HG02642 (cell line): ENCODE measurements at regions not wholly inside any gene's neighbourhood (a gene's known extent, or its start where the extent isn't known, plus 50 kb on each side); places are given as distances from the start of the nearest gene placed in this dataset.

Experiments
- ATAC-seq: cut with Tn5 transposase; IDR thresholded peaks from one replicate; pipeline ENCODE4 v1.9.1; 2021; ENCODE audit warnings: mild to moderate bottlenecking; ENCODE audit not compliant: unreplicated experiment, poor library complexity

DNA sequence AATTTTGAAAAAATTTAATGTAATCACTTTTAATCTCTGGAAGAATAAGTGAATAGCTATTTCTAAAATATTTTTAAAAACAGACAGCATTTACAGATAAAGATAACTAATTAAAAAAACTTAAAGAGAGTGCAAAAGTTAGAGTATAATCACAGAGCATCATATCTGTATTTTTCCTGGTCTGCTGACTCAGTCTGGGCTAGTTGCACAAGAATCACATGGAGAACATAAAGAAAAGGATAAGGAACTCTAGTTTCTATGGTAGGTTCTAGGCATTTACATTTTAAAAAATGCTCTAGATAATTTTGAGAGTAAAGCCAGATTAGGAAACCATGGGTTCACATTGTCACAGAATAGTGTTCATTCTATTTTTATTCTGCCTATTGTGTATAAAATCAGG is 347.4 kb downstream of the PSAT1 start:
- ATAC-seq = no peak

DNA sequence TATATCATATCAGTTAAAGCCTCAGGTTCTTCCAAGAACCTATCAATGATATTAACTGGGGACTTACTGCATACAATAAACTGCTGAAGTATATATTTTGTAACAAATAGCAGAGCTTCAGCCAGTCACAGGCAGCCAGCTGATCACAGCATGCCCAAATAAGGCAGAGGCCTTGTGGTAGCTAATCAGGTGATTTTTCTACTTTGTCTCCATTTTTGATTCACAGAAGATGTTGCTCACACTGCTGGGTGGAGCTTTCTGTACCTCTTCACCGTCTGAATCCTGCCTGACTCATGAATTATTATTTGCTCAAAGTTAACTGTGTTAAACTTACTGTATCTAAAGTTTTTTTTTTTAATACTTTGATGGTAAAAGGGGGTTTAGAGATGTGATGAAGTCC is 357.4 kb downstream of the PSAT1 start:
- ATAC-seq = no peak

DNA sequence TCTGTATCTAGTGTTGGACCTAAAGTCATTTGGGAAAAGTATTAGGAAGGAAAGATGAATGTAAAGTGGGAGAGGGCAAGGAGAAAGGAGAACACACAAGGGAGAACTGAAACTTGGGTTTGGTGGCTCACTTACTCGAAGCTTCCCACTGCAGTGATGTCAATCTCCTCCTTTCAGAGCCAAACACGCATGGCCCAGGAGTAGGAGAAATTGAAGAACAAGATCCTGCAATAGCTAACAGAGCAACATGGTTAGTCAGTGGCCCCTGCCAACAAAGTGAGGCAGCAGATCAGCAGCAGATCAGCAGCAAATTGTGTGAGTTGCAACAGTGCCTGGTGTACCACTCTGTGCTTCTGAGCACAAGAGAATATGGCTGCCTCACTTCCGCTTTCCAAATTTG is 366.4 kb downstream of the PSAT1 start:
- no peak for ATAC-seq

DNA sequence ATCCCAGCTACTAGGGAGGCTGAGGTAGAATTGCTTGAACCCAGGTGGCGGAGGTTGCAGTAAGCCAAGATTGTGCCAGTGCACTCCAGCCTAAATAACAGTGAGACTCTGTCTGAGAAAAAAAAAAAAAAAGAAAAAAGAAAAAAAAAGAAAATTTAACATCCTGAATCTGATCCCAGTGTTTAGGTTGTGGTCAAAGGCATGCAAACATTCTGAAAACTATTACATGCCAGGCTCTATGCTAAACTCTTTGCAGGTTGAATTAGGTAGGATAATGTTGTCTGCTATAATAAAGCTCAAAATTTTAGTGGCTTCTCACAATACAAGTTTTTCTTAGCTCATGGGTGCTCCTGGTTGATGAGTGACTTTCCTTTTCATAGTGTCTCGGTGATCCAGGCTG is 367.4 kb downstream of the PSAT1 start:
- no peak for ATAC-seq

DNA sequence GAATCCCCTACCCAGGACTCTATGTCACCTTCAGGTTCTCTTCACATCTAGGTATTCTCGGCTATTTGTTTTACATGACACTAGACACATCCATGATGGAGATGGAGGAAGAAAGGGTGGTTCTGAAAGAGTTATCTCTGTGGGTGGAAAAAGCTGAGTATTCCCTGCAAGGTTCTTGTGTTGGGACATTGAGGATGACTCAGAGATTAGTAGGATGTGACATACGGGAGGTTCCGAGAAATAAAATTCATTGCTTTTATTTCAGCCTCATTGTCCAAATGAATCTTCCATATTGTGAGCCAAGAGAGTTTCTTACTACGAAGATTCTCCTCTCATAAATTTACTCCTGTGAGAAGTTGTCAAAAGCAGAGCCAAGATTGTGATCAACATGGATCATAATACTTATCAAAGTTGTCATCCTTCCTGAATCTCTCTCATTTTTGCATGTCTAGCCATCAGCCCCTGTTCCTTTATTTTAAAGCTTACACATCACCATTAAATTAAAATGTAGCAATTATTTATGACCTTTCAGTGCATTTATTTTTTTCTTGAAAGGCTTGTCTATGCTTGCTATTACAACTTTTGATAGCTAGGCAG is 370.0 kb downstream of the PSAT1 start:
- no peak for ATAC-seq

DNA sequence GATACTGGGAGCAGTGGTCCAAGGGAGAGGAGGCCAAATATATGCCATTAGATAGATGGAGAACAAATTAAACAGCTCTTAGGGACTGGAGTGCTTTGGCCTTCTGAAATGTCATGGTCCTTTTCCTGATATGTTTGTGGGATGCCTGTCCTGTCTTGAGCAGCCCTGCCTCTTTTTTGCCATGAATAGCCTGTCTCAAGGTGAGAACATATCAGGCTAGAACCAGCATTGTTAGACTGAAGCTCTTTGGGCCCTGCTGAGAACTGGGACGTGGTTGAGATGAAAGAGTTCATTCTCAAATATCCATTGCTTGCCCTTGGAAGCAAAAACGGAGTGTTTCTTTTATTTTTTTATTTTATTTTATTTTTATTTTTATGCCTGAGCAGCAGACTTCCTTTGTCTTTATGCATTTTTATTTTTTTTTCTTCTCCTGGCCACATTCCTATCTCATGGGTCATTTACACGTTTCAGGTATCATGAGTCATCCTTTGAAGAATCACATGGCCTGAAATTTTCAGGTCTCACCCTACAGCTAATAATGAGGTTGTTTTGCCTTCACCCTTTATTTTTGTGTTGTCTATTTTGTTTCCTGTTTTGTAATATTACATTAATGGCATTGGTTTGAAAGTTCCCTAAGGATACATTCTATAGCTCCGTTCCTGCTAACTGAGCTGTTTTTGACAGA is 371.4 kb downstream of the PSAT1 start:
- no peak for ATAC-seq

DNA sequence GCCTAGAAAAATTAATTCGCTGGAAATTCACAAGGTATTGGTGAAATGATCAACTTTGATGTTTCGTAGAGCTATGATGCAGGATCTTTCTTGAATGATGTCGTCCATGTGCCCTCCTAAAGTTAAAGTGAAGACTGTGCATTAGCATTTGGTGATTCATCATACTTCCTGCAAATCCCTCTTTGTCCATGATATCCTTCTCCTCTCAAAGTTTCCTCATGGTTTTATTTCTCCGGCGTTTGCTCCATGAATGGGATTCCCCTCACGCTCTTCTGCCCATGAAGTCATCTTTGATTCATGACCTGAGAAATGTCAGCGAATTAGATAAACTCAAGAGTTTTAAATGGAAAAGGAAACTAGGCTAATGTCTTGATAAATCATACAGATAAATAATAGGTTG is 372.7 kb downstream of the PSAT1 start:
- ATAC-seq = no peak

DNA sequence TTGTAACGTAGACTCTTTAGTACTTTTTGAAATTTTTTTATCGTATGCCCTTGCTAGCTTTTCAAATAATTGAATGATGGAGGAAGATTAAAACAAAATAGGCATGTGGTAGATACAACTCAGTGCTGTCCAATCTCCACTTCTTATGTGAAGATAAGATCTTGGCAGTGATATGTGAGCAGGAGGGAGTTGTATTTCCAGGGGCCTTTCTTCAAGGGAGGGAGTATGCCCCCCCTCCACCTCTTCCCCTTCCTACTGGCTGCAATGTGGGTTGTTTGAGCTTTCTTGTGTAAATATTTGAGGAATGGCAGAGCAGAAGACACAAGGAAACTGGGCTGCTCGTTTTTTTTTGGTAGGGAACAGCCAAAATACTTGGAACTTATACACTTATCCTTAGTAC is 374.9 kb downstream of the PSAT1 start:
- no peak for ATAC-seq

DNA sequence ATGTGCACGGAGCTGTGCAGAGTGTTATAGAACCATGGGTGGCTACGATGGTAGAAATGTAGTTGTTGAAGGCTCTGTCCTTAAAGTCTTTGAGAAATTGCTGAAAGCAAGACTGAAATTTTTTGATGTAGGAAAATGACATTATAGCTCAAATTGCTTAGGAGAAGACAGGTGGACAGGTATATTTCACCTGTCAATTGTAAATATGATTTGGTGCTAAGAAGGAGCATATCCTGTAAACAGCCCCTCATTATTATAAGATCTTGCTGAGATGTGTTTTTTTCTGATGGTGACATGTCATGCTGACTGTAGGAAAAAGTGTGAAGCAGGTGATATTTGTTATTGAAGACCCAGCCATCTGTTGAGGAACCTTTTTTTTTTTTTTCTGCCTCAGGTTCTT is 377.9 kb downstream of the PSAT1 start:
- no peak for ATAC-seq

DNA sequence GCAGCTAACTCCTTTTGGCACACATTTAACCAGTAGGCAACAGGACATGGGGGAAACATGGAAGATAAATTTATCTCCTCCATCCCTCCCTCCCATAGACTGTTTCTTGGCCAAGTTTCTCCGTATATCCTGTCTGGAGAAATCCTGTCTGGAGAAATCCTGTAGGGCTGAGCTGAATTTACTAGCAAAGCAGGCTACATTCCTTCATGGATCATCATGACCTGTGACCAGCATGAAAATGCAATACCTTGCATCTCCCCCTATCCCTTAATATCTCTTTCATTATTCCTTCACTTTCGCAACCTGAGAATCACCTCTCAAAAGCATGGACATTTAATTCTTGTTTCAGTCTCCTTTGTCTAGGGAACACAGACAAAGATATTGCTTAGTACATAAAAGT is 379.1 kb downstream of the PSAT1 start:
- ATAC-seq = no peak

DNA sequence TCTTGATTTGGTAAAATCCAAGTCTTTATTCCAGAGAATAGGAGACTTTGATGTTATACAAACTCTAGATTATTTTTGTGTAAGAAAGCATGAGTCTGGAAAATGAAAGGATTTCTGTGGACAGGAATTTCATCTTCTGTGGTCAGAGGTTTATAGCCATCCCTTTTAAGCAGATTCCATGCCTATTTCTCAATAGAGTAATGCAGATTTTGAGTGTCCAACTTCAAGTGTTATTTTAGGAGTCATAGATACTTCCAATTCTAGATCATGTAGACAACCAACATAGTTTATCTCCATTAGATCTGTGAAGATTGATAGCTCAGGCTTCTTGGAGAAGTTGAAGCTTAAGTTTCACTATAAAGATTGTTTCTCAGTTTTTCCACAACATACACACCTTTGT is 379.7 kb downstream of the PSAT1 start:
- no peak for ATAC-seq

DNA sequence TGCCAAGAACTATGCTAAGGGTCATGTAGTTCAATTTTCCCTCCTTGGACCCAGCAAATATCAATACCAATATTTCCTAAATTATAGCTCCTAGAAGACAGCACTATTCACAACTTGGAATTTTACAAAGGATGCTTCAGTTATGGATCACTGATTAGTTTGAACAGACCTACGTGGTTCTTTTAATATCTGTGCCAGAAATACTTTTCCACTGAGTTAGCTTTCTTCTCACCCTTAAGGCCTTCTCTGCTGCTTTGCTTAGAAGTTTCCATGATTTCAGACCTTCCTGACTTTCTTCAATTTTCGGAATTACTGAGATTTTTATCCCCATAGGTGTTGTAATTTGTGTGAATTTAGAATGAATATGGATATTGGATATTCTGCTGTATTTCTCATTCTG is 380.4 kb downstream of the PSAT1 start:
- no peak for ATAC-seq

DNA sequence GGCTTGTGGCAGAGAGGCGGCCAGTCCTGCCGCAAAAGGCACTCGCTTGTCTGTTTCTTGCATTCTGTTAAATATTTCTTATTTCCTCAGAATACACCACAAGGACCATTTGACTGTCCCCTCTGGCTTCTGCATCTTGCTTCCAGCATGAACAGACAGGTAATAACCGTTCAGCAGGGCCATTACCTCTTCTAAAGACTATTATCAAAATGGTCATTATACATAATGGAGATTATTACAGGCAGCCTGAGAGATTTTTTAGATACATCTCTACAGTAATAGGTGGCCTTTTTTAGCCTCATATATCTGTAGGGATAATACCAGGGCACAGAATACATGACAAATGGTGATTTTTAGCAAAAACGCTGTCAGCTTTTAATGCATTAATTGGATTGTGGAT is 382.0 kb downstream of the PSAT1 start:
- no peak for ATAC-seq

DNA sequence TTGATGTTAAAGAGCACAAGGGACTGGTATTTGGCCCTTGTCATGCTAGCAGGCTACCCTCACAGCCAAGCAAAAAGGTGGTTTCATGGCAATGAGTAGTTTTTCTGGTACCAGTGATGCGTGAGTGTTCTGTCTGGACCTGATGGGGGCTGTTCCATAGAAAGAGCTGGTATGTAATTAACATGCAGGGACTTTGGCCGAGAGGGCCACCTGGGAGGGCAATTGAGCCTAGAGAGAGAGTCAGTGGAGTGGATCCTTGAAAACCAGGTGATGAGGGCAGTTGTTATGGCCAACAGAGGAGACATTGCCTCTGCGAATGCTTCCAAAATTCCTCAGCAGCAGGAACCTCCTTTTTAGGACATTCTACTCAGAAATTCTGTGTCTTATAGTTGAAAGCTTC is 383.3 kb downstream of the PSAT1 start:
- ATAC-seq = no peak

DNA sequence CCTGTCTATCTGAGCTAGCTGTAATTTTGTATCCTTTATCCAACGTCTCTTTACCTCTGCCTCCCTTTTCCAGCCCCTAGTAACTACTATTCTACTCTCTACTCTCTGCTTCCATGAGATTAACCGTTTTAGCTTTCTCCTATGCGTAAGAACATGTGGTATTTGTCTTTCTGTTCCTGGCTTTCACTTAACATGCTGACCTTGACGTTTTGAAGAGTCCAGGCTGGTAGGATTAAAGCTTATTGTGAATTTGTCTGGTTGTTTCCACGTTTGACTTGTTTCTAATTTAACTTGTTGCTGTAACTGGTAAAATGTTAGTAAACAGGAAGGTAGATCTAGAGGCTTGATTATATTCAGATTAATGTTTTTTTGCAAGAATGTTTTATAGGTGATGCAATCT is 385.3 kb downstream of the PSAT1 start:
- ATAC-seq = no peak

DNA sequence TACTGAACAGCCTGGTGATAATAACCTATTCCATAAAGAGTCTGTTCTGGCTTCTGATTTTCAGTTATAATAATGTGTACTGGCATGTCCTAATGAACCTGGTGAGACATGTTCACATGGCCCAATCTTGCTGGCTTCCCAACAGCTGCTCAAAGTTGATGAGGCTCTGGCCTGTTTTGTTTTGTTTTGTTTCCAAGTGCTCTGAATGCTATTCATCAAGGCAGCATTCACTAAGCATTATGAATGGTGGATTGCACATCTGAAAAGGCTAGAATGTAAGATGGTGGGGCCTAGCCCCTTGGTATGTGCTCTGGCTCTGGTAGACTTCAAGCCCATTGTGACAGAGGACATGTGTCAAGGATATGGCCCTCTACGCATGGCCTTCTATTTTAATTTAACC is 388.5 kb downstream of the PSAT1 start:
- ATAC-seq = no peak

DNA sequence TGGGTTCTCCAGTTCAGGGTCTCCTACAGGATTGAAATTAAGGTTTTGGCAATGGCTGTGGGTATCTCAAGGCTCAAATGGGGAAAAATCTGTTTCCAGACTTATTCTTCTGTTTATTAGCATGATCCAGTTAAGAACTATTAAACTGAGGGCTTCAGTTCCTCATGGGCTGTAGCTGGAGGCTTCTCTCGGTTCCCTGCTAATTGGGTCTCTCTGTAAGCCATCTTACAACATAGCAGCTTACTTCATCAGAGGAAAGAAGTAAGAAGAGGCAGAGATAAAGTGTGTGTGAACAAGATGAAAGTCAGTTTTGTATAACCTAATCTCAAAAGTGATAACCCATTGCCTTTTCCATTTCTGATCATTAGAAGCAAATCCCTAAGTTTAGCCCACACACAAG is 391.9 kb downstream of the PSAT1 start:
- ATAC-seq = no peak

DNA sequence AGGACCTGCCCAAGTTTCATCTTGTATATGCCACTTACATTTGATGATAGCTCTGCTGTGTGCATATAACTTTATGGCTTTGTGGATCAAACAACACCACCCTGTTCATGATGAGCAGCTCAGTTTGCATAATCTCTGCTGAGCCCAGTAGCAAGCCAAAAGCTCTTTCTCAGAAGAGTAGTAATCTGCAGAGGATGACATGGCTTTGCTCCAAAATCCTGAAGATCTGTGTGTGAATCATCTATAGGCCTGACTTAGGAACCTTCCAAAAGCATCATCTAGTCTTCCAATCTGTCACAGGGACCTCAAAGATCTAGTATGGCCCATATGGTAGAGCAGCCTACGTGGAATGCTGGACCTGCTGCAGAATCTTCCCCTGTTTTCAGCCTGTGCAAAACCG is 394.6 kb downstream of the PSAT1 start:
- ATAC-seq = no peak

DNA sequence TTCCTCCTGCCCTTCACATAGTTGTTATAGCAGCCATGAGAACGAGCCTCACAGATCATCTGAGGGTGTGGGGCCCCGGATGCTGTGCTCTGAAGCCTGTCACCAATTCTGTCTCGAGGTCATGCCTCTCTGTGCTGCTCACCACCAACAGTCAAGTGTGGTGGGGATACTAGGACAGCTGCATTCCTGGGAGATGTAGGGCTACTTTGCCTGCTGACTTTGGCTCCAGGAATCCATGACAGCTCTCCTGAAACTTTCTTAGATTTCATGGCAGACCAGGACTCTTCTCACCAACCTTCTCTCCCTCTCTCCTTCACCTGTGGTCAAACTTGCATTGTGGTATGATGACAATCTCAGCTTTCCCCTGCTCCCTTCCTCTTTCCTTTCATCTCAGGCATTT is 395.9 kb downstream of the PSAT1 start:
- no peak for ATAC-seq

DNA sequence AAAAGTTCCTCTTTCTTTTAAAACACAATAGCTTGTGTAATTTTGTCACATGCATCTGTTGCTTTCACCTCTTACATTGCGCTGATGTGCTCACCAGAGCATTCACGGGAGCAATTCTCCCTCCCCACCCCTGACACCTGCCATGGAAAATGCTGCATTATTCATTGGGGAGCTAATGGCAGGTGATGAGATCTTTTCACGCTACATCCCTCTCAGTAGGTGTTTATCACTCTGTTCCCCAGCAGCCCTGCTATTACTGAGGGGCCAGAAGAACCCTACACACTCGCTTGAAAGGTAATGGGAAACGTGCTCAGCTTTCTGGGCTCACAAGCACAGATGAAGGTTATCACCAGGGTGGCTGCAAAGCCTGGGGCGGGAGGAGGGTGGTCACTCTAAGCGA is 398.0 kb downstream of the PSAT1 start:
- no peak for ATAC-seq

DNA sequence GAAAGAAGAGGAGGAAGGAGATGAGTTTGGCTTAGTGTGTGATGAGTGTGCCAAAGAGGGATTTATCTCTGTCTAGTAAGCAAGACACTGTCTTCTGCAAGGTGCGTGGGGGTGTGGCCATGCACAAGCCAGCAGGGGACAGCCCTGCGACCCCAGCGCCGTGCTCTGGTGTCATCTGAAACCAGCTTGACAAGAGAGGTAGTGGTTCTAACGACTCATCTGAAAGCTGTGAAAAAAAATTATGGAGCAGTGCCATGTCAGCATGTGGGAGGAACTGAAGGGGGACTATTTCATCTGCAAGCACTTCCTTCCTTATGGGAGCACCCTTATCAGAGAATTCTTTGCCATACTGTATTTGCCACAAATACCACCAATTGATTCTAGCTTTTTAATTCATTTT is 398.6 kb downstream of the PSAT1 start:
- no peak for ATAC-seq

DNA sequence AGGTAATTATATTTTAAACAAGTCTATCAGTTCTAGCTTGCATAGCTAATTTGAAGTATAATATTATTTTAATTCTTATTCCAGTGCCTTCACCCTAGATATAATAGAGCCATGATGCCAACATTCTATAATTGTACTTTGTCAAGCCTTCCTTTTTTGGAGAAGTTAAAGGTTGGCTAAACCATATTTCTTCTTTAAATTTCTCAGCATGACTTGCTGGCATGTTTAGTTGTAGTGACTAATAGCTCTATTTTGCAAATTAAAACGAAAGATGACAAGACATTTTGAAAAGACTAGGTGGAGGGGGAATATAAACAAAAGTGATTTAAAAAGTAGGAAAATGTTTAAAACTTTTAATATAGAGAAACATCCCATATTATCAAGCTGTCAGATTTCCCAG is 400.7 kb downstream of the PSAT1 start:
- ATAC-seq = no peak

DNA sequence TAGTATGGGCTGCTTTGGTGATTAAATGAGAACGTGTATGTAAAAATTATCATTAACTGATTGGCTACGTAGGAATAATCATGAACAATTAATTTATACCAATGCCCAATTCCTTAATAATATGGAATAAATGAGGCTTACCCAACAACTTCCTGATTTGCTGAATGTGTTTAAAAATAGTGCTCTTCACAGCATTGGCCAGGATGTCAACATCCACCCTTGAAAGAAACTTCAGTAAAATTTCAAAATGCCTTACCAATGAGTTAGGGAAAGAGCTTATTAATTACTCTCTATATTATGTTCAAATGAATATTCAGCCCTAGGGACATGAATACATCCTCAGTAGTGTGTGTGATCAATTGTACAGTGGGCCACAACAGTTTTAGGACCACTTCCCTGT is 401.4 kb downstream of the PSAT1 start:
- ATAC-seq = no peak
